Inflammatory macrophage treated with lipopolysaccharide for 1 hour (primary cell): ENCODE measurements at regions not wholly inside any gene's neighbourhood (a gene's known extent, or its start where the extent isn't known, plus 50 kb on each side); places are given as distances from the start of the nearest gene placed in this dataset.

Experiments
- DNase-seq, 2 donors: peaks; one replicate each; pipeline ENCODE4 v3.0.0-alpha.2; 2020 to 2022

DNA sequence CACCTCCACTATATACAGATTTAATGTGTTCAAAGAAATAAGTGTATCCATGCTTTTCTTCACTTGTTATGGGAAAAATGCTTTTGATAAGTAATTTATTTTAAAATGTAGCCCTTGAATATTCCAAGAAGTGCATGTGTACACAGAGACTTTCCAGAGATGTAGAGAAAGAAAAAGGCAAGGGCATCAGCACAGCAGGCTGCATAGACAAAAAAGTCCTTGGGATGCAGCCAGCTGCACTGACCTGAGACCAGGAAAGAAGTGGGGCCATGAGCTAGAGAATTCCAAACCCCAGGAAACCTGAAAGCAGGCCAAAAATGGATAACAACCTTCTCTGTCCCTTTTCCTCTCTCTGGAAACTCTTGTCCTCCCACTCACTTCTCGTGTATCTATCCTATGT lies 51.6 kb upstream of the PRDM8 start:
- no peak for DNase-seq

DNA sequence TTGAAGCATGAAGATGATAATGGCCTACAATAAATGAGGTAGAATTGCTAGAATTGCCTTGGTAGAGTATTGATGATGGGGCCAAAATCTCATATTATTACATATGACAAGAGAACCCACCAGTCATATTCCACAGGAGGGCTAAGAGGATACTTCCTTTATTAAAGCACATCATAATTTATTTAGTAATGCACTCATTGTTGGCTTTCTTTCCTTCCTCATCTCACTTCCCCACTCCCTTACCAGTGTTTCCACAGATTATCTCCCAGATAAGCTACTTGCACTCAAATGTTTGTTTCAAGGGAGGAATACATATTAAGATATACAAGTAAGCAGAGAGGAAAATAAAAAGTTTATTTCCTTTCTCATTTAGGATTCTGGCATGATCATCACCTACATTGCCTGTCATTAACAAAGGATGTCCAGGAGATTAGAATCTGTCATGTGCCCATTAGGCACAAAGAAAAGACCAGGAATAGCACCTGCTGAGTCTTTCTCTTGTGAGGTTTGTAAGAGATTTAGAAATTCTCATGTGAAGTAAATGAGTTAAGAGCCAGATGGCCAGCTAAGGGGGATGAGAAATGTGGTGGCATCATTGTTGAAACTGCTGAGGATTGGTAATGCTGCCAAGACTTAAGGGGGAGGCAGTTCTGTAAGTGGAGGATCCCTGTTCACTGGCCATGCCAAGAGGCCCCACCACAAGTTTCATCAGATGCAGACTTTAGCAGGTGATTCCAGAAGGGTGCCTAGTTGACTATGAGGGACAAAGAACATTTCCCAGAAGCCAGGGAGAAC lies 52.4 kb upstream of the PRDM8 start:
- DNase-seq: peak; percentile 16 to 25

- no peak for DNase-seq
Measured at GRCh38 chr4:80143307-80143679, 54.0 kb upstream of the PRDM8 start.

DNA sequence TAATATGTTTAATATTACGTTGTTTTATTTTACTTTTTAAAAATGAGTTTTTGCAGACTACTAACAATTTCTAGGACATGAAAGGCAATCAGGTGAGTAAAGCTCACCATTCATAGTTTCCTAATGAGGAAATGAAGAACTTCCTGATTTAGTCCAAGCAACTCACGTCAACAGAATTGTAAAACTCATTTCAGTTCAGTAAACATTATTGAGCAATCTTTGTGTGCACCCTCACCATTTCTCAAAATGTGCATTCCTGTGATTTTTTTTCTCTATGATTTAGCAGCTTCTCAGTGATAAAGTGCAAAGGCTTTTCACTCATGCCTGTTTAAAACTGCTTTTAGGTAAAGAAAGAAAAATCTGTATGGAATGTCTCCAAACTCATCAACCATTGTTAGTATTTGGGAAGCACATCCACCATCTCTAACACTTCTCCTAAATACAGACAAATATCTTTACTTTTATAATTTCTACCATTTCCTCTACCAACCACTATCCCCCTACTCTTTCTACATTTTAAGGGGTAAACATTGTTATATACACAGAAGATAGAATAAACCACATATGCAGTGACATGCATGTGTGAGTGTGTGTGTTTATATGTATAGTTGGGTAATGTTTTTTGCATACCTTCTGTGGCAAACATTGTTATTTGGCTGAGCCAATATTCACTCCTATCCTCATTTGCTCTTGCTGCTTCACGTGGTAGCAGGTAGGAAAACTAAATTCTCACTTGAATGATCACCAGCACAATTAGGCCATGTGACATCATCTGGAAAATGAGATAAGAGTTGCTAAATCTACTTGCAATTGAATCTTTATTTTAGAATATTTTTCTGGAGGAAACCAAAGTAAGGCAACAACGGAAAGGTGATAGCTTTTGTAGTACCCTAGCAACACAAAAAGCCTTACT lies 54.7 kb upstream of the PRDM8 start:
- DNase-seq: peak; percentile 54 to 73

DNA sequence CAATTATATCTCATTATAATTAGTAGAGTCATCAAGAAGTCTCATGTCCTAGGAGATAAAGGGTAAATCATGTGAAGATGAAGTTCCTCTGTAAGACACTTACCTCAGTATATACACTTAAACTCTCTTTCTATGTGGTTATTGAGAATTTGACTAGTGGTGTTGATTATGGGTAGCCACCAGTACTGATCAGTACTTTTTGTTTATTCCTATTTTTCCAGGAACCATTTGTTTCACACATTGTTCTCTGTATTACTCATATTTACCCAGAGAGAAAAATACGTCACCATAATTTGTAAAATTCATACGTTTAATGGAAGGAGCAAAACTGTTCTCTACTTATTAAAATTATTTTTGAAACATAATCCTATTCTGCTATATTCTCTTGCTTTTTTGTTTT lies 55.8 kb upstream of the PRDM8 start:
- DNase-seq: no peak

DNA sequence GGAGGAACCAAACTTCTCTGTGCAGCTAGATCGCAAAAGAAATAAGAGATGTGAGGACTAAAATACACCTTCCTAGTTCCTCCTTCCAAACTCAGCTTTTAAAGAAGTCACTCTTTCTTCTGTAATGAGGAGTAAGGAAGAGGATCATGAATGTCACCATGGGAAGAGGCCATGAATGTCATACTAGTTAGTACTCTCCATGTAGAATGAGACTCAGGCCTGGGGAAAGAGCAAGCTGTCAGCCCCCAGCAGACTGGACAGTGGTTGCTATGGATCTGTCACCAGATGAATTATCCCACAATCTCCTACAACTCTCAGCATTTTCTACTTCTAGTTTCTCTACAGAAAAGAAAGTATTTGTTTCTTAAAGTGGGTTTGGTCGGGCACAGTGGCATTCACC lies 57.1 kb upstream of the PRDM8 start:
- peak in 1 of 2 donors; percentile 12 for DNase-seq

- peak; percentile 59 to 68 for DNase-seq
Measured at GRCh38 chr4:80139671-80140070, 57.6 kb upstream of the PRDM8 start.

DNA sequence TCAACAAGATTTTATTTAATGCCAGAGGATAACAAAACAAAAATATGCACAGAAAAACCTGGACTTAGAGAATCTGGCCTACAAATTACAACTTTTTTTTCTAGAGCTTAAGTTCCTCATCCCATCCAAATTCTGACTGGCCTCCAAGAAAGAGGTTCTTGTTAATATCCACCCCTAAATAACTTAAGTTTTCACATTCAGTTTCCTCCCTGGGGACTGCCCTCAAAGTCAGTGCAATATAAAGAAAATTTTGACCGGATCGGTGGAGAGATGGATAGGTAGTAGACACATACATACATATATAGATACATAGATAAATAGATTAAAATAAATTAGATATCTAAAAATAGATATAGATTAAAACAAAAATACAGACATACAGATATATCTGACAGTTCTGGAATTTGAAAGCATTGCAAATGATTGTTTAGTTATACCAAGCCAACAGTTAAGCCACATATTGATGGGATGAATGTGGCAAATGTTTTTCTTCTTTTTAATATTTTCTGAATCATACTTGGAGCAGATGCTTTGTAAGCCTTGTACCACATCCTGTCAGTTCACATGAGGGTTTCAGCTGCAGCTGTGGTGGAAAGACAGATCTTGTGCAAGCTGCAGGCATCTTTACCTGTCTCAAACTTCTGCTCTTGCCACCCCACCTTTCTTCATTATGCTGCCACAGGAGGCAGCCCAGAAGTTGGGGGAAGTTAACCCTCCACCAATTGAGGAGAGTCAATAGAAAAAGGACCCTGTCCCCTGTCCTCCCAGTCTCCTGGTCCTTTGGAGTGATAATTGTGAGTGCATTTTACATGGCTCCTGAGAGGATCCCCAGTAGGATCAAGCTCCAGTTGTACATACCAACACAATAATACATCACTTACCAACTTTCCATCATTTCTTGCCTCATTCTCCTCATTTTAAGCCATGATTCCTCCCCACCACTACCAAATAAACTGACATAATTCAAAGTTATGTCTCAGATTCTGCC lies 58.5 kb upstream of the PRDM8 start:
- DNase-seq: peak in 1 of 2 donors; percentile 41

GRCh38 chr4:80137631-80138030 lies 59.7 kb upstream of the PRDM8 start:
- no peak for DNase-seq

DNA sequence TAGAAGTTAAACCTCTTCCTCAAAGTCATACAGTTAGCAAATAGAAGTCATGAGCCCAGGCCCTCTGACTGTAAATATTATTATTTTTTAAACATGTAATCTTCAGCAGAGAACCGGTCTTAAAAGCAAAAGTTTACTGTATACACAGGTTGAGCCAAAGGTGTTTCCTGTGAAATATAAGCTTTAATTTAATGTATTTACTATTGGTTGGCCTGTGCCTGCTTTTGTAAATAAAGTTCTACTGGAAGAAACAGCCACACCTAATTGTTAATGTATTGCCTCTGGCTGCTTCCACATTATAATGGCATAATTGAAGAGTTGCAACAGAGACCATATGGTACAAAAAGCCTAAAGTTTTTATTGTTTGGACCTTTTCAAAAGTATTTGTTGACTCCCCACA lies 61.0 kb upstream of the PRDM8 start:
- DNase-seq: no peak

- DNase-seq: no peak
Measured at GRCh38 chr4:80135702-80136058, 61.6 kb upstream of the PRDM8 start.

DNA sequence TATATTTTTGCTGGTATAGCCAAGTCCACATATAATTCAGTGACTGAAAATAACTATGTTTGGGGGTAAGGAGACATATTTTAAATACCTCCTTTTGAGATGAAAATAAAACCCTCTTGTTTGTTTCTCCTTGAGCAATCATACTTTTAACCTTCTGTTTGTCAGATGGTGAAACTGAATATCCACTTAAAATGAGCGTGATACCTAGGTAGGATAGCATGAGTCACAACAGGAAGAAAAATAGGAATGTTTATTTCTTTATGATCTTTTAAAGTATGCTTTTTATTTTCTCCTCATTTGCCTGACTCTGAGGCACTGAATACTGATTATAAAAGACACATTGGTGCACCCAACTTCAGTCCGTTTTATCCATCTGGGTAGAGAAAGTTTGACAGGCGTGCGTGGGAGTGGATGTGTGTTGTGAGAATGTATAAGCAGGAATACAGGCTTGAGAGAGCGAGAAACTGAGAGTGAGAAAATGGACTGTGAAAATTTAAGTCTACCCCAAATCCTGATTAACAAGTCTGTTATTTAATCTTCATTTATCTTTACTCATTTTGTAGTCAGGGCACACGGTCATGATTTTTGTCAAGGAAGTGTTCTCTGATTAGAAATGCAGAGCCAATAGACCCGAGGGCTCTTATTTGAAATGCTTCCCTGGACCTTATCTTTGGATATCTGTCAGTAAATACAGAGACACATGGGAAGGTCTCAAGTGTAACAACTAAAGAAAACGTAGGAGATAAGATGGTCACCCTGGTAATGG lies 62.1 kb upstream of the ANTXR2 start:
- no peak for DNase-seq

DNA sequence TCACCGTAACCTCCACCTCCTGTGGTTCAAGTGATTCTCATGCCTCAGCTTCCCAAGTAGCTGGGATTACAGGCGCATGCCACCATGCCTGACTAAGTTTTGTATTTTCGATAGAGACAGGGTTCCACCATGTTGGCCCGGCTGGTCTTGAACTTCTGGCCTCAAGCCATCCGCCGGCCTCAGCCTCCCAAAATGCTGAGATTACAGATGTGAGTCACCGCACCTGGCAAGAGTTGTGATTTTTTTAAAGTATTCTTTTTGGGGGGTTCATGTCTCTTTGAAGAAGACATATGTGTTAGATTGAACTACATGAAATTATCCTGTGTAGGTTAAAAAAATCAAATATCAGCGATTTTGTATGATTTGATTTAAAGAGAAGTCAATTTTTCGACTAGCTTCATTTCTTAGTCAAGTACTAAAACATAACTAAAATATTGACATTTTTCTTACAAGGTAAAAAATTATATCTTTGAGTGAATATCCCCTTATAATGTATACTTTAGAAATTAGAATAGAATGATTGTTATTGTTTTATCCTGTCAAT lies 60.3 kb upstream of the ANTXR2 start:
- no peak for DNase-seq

- no peak for DNase-seq
Measured at GRCh38 chr4:80129785-80130184, 56.8 kb upstream of the ANTXR2 start.

DNA sequence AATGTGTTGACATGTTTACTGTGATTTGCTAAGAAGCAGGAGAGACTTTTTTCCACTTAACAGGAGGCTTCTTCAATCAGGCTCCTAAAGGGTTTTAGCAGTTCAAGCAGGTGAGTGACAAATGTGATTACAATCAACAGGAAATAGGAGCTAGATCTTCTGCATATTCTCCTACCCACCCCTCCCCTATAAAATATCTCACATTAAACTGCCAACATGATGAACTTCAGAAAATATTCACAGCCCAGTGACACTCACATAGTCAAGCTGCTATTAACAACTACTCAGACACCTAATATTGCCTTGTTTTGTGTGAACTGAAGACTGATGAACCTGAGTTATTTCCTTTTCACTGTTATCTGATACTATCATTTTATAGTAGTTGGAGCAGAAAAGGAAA lies 55.9 kb upstream of the ANTXR2 start:
- DNase-seq: no peak

DNA sequence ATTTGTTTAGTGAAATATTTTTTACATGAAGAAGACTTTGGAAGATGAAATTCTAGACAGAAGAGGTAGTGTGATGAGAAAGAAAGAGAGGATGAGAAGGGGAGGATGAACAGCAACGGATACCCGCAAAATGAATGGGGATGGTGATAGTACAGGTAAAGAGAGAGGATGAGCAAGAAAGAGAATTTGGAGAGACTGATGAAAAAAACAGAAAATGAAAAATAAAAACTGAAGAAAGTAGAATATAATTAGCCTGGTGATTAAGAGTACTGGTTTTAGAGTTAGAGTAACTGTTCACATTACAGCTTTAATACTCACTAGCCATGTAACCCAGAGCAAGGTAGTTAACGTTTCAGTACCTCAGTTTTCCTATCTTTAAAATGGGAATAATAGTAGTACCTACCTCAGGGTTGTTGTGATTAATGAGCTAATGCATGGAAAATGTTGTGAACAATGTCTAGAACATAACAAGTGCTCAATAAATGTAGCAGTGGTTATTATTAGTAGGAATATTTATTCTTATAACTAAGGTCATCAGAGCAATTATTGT lies 54.9 kb upstream of the ANTXR2 start:
- no peak for DNase-seq

GRCh38 chr4:80126435-80126834 lies 53.4 kb upstream of the ANTXR2 start:
- no peak for DNase-seq

DNA sequence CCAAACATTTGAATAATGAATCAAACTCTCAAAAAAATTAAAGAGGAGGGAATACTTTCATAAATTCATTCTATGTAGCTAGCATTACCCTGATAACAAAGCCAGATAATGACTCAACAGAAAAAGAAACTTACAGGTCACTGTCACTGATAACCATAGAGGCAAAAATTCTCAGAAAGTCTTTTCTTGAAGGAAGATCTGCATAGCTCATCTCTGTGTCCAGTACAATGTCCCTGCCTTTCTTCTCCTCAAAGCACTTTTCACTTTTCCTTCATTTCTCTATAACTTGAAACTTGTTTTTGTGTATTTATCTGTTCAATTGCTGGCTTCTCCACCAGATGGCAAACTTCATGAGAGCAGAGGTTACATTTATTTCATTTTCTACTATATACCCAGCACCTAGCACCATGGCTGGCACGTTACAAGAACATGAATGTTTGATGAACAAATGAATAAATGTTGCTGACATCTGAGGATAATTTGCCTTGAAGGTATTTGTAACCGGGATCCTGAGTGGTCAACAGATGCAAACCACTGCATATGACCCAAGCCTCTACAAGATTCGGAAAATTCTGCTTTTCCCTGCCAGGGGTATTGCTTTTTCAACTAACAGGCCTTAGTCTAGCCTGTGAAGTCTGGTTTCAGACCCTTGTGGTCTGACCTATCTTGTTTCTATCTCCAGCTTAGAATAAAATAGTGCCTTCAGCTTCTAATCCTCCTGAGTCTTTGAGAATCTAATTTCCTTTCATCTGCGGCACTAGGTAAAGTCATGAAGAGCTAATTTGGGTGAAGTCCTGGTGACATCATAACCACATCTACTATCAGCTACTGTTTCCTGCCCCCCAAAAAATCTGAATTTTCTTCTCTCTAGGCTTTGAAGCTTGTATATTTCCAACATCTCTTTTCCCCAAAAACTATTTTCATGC lies 52.5 kb upstream of the ANTXR2 start:
- DNase-seq: peak in 1 of 2 donors; percentile 45

GRCh38 chr4:80124246-80125211 lies 51.5 kb upstream of the ANTXR2 start:
- DNase-seq: no peak
